ENCODE measurements at regions not wholly inside any gene's neighbourhood (a gene's known extent, or its start where the extent isn't known, plus 50 kb on each side); places are given as distances from the start of the nearest gene placed in this dataset.
"Not testable (repeated sequence)": the region's sequence is repeated elsewhere in the genome, so short reads cannot be mapped to it uniquely, and the experiment has no call there.

GRCh38 chr7:96825285-96825684 is 115.6 kb upstream of the SEM1 start:
- no peak for TF ChIP-seq CTCF (IDR thresholded peaks at IDR 0.05; ENCODE audit: borderline replicate concordance, control extremely low read depth, extremely low read depth, insufficient read depth, missing control alignments)
- no peak for DNase-seq (ENCODE audit: low spot score)
- in situ Hi-C loops (cut with MboI; ENCODE audit: low sequenced_read_pairs, unreplicated experiment) = no loop called here

GRCh38 chr7:96826089-96826488 is 116.4 kb upstream of the SEM1 start:
- DNase-seq (ENCODE audit: low spot score) = no peak
- in situ Hi-C loops (cut with MboI; ENCODE audit: low sequenced_read_pairs, unreplicated experiment) = no loop called here
- no peak for TF ChIP-seq CTCF (IDR thresholded peaks at IDR 0.05; ENCODE audit: borderline replicate concordance, control extremely low read depth, extremely low read depth, insufficient read depth, missing control alignments)

- no peak for DNase-seq (ENCODE audit: low spot score)
- in situ Hi-C loops (cut with MboI; ENCODE audit: low sequenced_read_pairs, unreplicated experiment) = no loop called here
- TF ChIP-seq CTCF (IDR thresholded peaks at IDR 0.05; ENCODE audit: borderline replicate concordance, control extremely low read depth, extremely low read depth, insufficient read depth, missing control alignments) = no peak
These were observed 118.1 kb upstream of the SEM1 start for GRCh38 chr7:96827701-96828100.

GRCh38 chr7:96829121-96829520 is 119.5 kb upstream of the SEM1 start:
- DNase-seq (ENCODE audit: low spot score); in situ Hi-C loops (cut with MboI; ENCODE audit: low sequenced_read_pairs, unreplicated experiment): not testable (repeated sequence)

- DNase-seq (ENCODE audit: low spot score) = no peak
- in situ Hi-C loops (cut with MboI; ENCODE audit: low sequenced_read_pairs, unreplicated experiment) = no loop called here
- TF ChIP-seq CTCF (IDR thresholded peaks at IDR 0.05; ENCODE audit: borderline replicate concordance, control extremely low read depth, extremely low read depth, insufficient read depth, missing control alignments) = no peak
These were observed 121.8 kb upstream of the SEM1 start for GRCh38 chr7:96831446-96831845.

GRCh38 chr7:96832092-96832662 is 122.5 kb upstream of the SEM1 start:
- in situ Hi-C loops (cut with MboI; ENCODE audit: low sequenced_read_pairs, unreplicated experiment) = no loop called here
- no peak for TF ChIP-seq CTCF (IDR thresholded peaks at IDR 0.05; ENCODE audit: borderline replicate concordance, control extremely low read depth, extremely low read depth, insufficient read depth, missing control alignments)
- DNase-seq (ENCODE audit: low spot score) = no peak

GRCh38 chr7:96833676-96834453 is 124.2 kb upstream of the SEM1 start:
- DNase-seq (ENCODE audit: low spot score) = no peak
- in situ Hi-C loops (cut with MboI; ENCODE audit: low sequenced_read_pairs, unreplicated experiment) = no loop called here
- TF ChIP-seq CTCF (IDR thresholded peaks at IDR 0.05; ENCODE audit: borderline replicate concordance, control extremely low read depth, extremely low read depth, insufficient read depth, missing control alignments) = no peak
